ENCODE measurements at regions not wholly inside any gene's neighbourhood (a gene's known extent, or its start where the extent isn't known, plus 50 kb on each side); places are given as distances from the start of the nearest gene placed in this dataset.

- TF ChIP-seq CTCF (IDR thresholded peaks at IDR 0.05; ENCODE audit: borderline replicate concordance, extremely low read depth, low read length, poor library complexity, severe bottlenecking) (no peak), EZH2 (IDR thresholded peaks at IDR 0.05; ENCODE audit: borderline replicate concordance, low read depth, low read length, severe bottlenecking) (no peak)
- Histone ChIP-seq H3K79me2 (ENCODE audit: insufficient read depth, low read length) (no peaks in the 10 kb centered on the region), H3K36me3 (ENCODE audit: insufficient read depth, low read length) (no peaks in the 10 kb centered on the region), H3K27ac (ENCODE audit: low read length) (no peak overlapping the region), H3K4me3 (ENCODE audit: low read depth in 1 of 2, low read length in 2 of 2) (no peak overlapping the region), H3K9me3 (ENCODE audit: insufficient read depth, low read length, severe bottlenecking) (no peaks in the 10 kb centered on the region), H3K4me1 (ENCODE audit: insufficient read depth, low read length) (no peaks in the 10 kb centered on the region), H4K20me1 (ENCODE audit: insufficient read depth, low read length) (no peaks in the 10 kb centered on the region), H3K4me2 (ENCODE audit: insufficient read depth, low read length) (no peak overlapping the region), H2AFZ (ENCODE audit: low read depth, low read length) (no peak overlapping the region), H3K9ac (ENCODE audit: low read depth, low read length) (no peak overlapping the region), H3K27me3 (ENCODE audit: insufficient read depth, low read length, poor library complexity) (no peaks in the 10 kb centered on the region)
- no peak for DNase-seq
- ATAC-seq (ENCODE audit: insufficient read depth, low read depth): no peak
These were observed 897.3 kb downstream of the METTL15 start for GRCh38 chr11:29005401-29005980.

GRCh38 chr11:29002816-29003215 lies 894.6 kb downstream of the METTL15 start:
- TF ChIP-seq EZH2 (IDR thresholded peaks at IDR 0.05; ENCODE audit: borderline replicate concordance, low read depth, low read length, severe bottlenecking) (no peak), CTCF (IDR thresholded peaks at IDR 0.05; ENCODE audit: borderline replicate concordance, extremely low read depth, low read length, poor library complexity, severe bottlenecking) (no peak)
- Histone ChIP-seq H3K4me2 (ENCODE audit: insufficient read depth, low read length) (no peak overlapping the region), H3K9me3 (ENCODE audit: insufficient read depth, low read length, severe bottlenecking) (no peaks in the 10 kb centered on the region), H2AFZ (ENCODE audit: low read depth, low read length) (no peak overlapping the region), H3K27ac (ENCODE audit: low read length) (no peak overlapping the region), H3K4me3 (ENCODE audit: low read depth in 1 of 2, low read length in 2 of 2) (no peak overlapping the region), H3K27me3 (ENCODE audit: insufficient read depth, low read length, poor library complexity) (no peaks in the 10 kb centered on the region), H3K9ac (ENCODE audit: low read depth, low read length) (no peak overlapping the region), H4K20me1 (ENCODE audit: insufficient read depth, low read length) (no peaks in the 10 kb centered on the region), H3K79me2 (ENCODE audit: insufficient read depth, low read length) (no peaks in the 10 kb centered on the region), H3K4me1 (ENCODE audit: insufficient read depth, low read length) (no peaks in the 10 kb centered on the region), H3K36me3 (ENCODE audit: insufficient read depth, low read length) (no peaks in the 10 kb centered on the region)
- DNase-seq (no peak), ATAC-seq (ENCODE audit: insufficient read depth, low read depth) (no peak)

GRCh38 chr11:28999620-29000019 lies 891.4 kb downstream of the METTL15 start:
- Histone ChIP-seq H2AFZ (ENCODE audit: low read depth, low read length) (no peak overlapping the region), H3K36me3 (ENCODE audit: insufficient read depth, low read length) (no peaks in the 10 kb centered on the region), H3K27ac (ENCODE audit: low read length) (no peak overlapping the region), H3K79me2 (ENCODE audit: insufficient read depth, low read length) (no peaks in the 10 kb centered on the region), H4K20me1 (ENCODE audit: insufficient read depth, low read length) (no peaks in the 10 kb centered on the region), H3K4me3 (ENCODE audit: low read depth in 1 of 2, low read length in 2 of 2) (no peak overlapping the region), H3K9me3 (ENCODE audit: insufficient read depth, low read length, severe bottlenecking) (no peaks in the 10 kb centered on the region), H3K4me2 (ENCODE audit: insufficient read depth, low read length) (no peak overlapping the region), H3K4me1 (ENCODE audit: insufficient read depth, low read length) (no peaks in the 10 kb centered on the region), H3K27me3 (ENCODE audit: insufficient read depth, low read length, poor library complexity) (no peaks in the 10 kb centered on the region), H3K9ac (ENCODE audit: low read depth, low read length) (no peak overlapping the region)
- TF ChIP-seq CTCF (IDR thresholded peaks at IDR 0.05; ENCODE audit: borderline replicate concordance, extremely low read depth, low read length, poor library complexity, severe bottlenecking) (no peak), EZH2 (IDR thresholded peaks at IDR 0.05; ENCODE audit: borderline replicate concordance, low read depth, low read length, severe bottlenecking) (no peak)
- DNase-seq (no peak), ATAC-seq (ENCODE audit: insufficient read depth, low read depth) (no peak)

- H3K36me3 ChIP-seq (ENCODE audit: insufficient read depth, low read length): no peaks in the 10 kb centered on the region
- no peaks in the 10 kb centered on the region for H4K20me1 ChIP-seq (ENCODE audit: insufficient read depth, low read length)
- H3K4me2 ChIP-seq (ENCODE audit: insufficient read depth, low read length): no peak overlapping the region
These were observed 884.8 kb downstream of the METTL15 start for GRCh38 chr11:28992996-28993395.

More at GRCh38 chr11:28992996-28993395, 884.8 kb downstream of the METTL15 start:
- no peak for DNase-seq
- no peaks in the 10 kb centered on the region for H3K27me3 ChIP-seq (ENCODE audit: insufficient read depth, low read length, poor library complexity)
- H2AFZ ChIP-seq (ENCODE audit: low read depth, low read length): no peak overlapping the region
- H3K9ac ChIP-seq (ENCODE audit: low read depth, low read length): no peak overlapping the region
- H3K4me3 ChIP-seq (ENCODE audit: low read depth in 1 of 2, low read length in 2 of 2): no peak overlapping the region
- no peaks in the 10 kb centered on the region for H3K79me2 ChIP-seq (ENCODE audit: insufficient read depth, low read length)
- ATAC-seq (ENCODE audit: insufficient read depth, low read depth): no peak
- H3K27ac ChIP-seq (ENCODE audit: low read length): no peak overlapping the region
- no peak for TF ChIP-seq CTCF (IDR thresholded peaks at IDR 0.05; ENCODE audit: borderline replicate concordance, extremely low read depth, low read length, poor library complexity, severe bottlenecking)
- TF ChIP-seq EZH2 (IDR thresholded peaks at IDR 0.05; ENCODE audit: borderline replicate concordance, low read depth, low read length, severe bottlenecking): no peak
- H3K9me3 ChIP-seq (ENCODE audit: insufficient read depth, low read length, severe bottlenecking): no peaks in the 10 kb centered on the region
- no peaks in the 10 kb centered on the region for H3K4me1 ChIP-seq (ENCODE audit: insufficient read depth, low read length)

Measured in DND-41 (cell line).